ENCODE measurements at regions not wholly inside any gene's neighbourhood (a gene's known extent, or its start where the extent isn't known, plus 50 kb on each side); places are given as distances from the start of the nearest gene placed in this dataset.

GRCh38 chr11:123378096-123378495 lies 52.0 kb upstream of the GRAMD1B start:
- peaks cover 0 to 2% (median 0%) of the 10 kb centered on the region in 3 donors for H3K27me3 Mint-ChIP-seq (ENCODE audit: low read depth in 3 of 3)
- H3K36me3 ChIP-seq (replicated peaks in 1 of 2; ENCODE audit: control insufficient read depth in 1 of 2, insufficient read depth in 2 of 2, low read length in 2 of 2): no peaks in the 10 kb centered on the region
- intact Hi-C loops (cut with micrococcal nuclease): no loop called here
- no peak overlapping the region for H3K27ac ChIP-seq (ENCODE audit: low read depth in 1 of 2, low read length in 2 of 2)
- no peaks in the 10 kb centered on the region for H3K27me3 ChIP-seq (ENCODE audit: control insufficient read depth in 2 of 2, insufficient read depth in 2 of 2, low read length in 2 of 2)
- 100% methylated on average over 1 of the region's 3 CpGs for WGBS (ENCODE audit: insufficient coverage)
- no peaks in the 10 kb centered on the region for H3K36me3 Mint-ChIP-seq
- no peak overlapping the region for H3K9ac ChIP-seq (ENCODE audit: insufficient read depth, low read length, poor library complexity, severe bottlenecking)
- H3K9me3 ChIP-seq (replicated peaks in 1 of 2; ENCODE audit: control insufficient read depth in 1 of 2, insufficient read depth in 1 of 2, low read length in 2 of 2): no peaks in the 10 kb centered on the region
- no peaks in the 10 kb centered on the region for H3K9me3 Mint-ChIP-seq
- H2AFZ ChIP-seq (ENCODE audit: insufficient read depth, low read depth, low read length, poor library complexity, severe bottlenecking): no peak overlapping the region
- DNase-seq: no peak
- TF ChIP-seq CTCF (IDR thresholded peaks at IDR 0.05): no peak
- H3K4me1 ChIP-seq (ENCODE audit: control insufficient read depth in 1 of 2, insufficient read depth in 2 of 2, low read length in 2 of 2): no peaks in the 10 kb centered on the region
- no peaks in the 10 kb centered on the region for H4K20me1 ChIP-seq (ENCODE audit: insufficient read depth, low read length)
- no peaks in the 10 kb centered on the region for H3K4me1 Mint-ChIP-seq
- no peaks in the 10 kb centered on the region for H3K79me2 ChIP-seq (ENCODE audit: insufficient read depth, low read length)
- H3K4me3 Mint-ChIP-seq: no peak overlapping the region
- no peak overlapping the region for H3K4me2 ChIP-seq (replicated peaks; ENCODE audit: extremely low read depth, low read length, poor library complexity, severe bottlenecking)
- H3K27ac Mint-ChIP-seq: no peak overlapping the region
- no peak overlapping the region for H3K4me3 ChIP-seq (replicated peaks in 1 of 3; ENCODE audit: low read depth in 2 of 3, low read length in 3 of 3)

- Mint-ChIP-seq H3K4me3 (no peak overlapping the region), H3K27ac (peak overlapping the region in 1 of 7 donors; percentile 1), H3K4me1 (no peaks in the 10 kb centered on the region), H3K36me3 (no peaks in the 10 kb centered on the region), H3K9me3 (no peaks in the 10 kb centered on the region), H3K27me3 (ENCODE audit: low read depth in 3 of 3) (peaks cover 0 to 2% (median 0%) of the 10 kb centered on the region in 3 donors)
- Histone ChIP-seq H3K9me3 (replicated peaks in 1 of 2; ENCODE audit: control insufficient read depth in 1 of 2, insufficient read depth in 1 of 2, low read length in 2 of 2) (no peaks in the 10 kb centered on the region), H3K9ac (ENCODE audit: insufficient read depth, low read length, poor library complexity, severe bottlenecking) (no peak overlapping the region), H3K79me2 (ENCODE audit: insufficient read depth, low read length) (no peaks in the 10 kb centered on the region), H3K4me2 (replicated peaks; ENCODE audit: extremely low read depth, low read length, poor library complexity, severe bottlenecking) (no peak overlapping the region), H2AFZ (ENCODE audit: insufficient read depth, low read depth, low read length, poor library complexity, severe bottlenecking) (no peak overlapping the region), H3K4me1 (ENCODE audit: control insufficient read depth in 1 of 2, insufficient read depth in 2 of 2, low read length in 2 of 2) (no peaks in the 10 kb centered on the region), H3K36me3 (replicated peaks in 1 of 2; ENCODE audit: control insufficient read depth in 1 of 2, insufficient read depth in 2 of 2, low read length in 2 of 2) (no peaks in the 10 kb centered on the region), H4K20me1 (ENCODE audit: insufficient read depth, low read length) (no peaks in the 10 kb centered on the region), H3K4me3 (replicated peaks in 1 of 3; ENCODE audit: low read depth in 2 of 3, low read length in 3 of 3) (no peak overlapping the region), H3K27me3 (ENCODE audit: control insufficient read depth in 2 of 2, insufficient read depth in 2 of 2, low read length in 2 of 2) (no peaks in the 10 kb centered on the region), H3K27ac (ENCODE audit: low read depth in 1 of 2, low read length in 2 of 2) (no peak overlapping the region)
- WGBS (ENCODE audit: insufficient coverage): 89% methylated on average over 3 of the region's 5 CpGs
- TF ChIP-seq CTCF (IDR thresholded peaks at IDR 0.05): no peak
- DNase-seq: no peak
- intact Hi-C loops (cut with micrococcal nuclease): no loop called here
Measured at GRCh38 chr11:123377355-123377754, 52.7 kb upstream of the GRAMD1B start.

Data from CD14-positive monocyte (primary cell).